Activated T-cell treated with anti-CD3 and anti-CD28 coated beads for 4 hours (primary cell): ENCODE measurements at regions not wholly inside any gene's neighbourhood (a gene's known extent, or its start where the extent isn't known, plus 50 kb on each side); places are given as distances from the start of the nearest gene placed in this dataset.

Experiments used
- DNase-seq: peaks from one replicate; pipeline ENCODE4 v3.0.0-alpha.2; 2020

- DNase-seq: no peak
These were observed 60.2 kb upstream of the KSR1 start for GRCh38 chr17:27396045-27396444.

GRCh38 chr17:27396941-27397340 is 59.3 kb upstream of the KSR1 start:
- DNase-seq: no peak

GRCh38 chr17:27398691-27399090 is 57.6 kb upstream of the KSR1 start:
- no peak for DNase-seq

GRCh38 chr17:27400991-27401390 is 55.3 kb upstream of the KSR1 start:
- DNase-seq: no peak

DNA sequence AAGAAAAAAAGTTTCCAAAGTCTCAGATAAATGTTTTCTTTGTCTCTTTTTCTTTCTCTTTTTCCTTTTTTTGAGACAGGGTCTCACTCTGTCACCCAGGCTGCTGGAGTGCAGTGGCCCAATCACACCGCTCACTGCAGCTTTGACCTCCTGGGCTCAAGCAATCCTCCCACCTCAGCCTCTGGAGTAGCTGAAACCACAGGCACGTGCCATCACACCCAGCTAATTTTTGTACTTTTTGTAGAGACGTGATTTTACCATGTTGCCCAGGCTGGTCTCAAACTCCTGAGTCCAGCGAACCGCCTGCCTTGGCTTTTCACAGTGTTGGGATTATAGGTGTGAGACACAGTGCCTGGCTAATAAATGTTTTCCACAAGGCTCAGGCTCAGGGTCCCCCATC is 53.3 kb upstream of the KSR1 start:
- no peak for DNase-seq

DNA sequence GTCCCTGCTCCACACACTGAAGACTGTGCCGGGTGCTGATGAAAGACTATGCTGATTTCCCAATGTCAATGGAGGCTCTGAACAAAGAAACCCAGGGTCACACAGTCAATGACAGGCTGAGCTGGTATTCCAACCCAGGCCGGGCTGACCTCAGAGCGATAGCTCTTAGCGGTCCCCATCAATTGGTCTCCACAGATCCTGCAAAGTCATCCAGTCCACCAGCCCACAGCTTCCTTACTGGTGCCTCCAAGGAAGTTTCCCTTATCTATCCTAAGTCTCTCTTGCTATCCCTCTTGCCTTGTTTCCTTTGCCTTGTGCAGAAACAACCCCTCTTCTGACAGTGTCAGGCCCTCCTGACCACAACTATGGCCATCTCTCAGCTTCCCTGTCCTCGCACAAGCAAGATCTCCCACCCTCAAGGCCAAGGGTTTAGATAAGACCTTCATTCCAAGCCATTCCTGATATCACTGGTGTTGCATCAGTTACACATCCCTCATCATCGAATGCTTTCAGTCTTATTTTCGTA is 52.7 kb upstream of the KSR1 start:
- DNase-seq: no peak

GRCh38 chr17:27404676-27405075 is 51.6 kb upstream of the KSR1 start:
- DNase-seq: no peak
